ENCODE measurements at regions not wholly inside any gene's neighbourhood (a gene's known extent, or its start where the extent isn't known, plus 50 kb on each side); places are given as distances from the start of the nearest gene placed in this dataset.

DNA sequence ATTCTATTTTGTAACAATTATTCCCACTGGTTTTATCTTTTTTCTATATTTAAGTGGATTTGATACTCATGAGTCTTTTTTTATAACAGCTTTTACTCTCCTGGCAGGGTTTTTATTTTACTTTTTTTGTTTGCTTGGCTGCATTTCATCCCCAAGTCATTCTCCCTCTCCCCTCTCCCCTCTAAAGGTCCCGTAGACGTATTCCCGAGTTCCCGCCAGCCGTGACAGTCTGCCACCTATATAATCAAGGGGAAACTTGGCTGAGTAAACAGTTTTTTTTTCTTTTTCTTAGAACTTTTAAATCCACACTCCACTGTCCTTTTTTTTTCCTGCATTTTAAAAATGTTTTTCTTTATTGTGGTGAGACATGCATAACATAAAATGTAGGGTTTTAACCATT lies 433.1 kb upstream of the HS6ST1 start:
- no peak for DNase-seq (ENCODE audit: low spot score)

DNA sequence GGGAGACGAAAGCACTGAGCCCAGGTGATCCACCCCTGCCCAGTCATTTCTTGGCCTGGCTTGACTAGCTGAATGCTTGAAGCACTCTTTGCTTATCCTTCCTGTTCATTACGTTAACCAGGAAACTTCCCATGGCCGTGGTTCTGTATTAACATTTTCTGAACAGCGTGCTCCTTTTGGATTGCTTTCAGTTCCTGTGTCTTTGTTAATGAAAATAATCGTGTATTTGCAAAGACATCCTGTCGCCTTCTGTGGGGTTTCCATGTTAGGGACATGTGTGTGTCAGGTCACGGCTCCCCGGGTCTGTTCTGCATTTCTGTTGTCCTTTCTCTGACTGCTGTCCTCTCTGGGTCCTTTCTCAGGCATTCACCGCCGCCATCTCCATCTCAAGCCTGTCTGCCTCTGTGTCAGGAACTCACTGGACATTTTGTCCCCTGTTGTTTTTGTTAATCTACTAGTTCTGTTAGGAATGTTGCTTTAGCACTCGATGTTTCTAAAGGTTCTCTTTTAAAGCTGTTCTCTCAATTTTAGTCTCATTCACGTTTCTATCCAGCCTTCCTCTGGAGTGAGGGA lies 434.1 kb upstream of the HS6ST1 start:
- DNase-seq (ENCODE audit: low spot score) = no peak

DNA sequence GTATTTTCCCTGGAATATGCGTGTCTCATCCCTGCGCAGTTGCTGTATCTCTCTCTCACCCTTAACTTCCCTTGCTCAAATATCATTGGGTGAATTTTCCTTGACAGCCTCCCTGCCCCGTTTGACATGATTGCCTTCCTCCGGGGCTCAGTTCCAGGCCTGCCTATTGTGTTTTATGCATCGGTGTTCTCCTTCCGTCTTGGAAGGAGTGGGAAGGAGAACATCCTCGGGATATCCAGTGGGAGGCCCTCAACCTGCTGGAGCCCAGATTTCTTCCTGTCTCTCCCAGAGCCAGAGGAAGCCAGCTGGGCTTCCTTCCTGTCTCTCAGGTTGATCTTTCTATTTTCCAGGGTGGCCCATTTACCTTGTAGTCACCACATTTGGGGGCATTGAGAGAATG lies 434.7 kb upstream of the HS6ST1 start:
- no peak for DNase-seq (ENCODE audit: low spot score)

DNA sequence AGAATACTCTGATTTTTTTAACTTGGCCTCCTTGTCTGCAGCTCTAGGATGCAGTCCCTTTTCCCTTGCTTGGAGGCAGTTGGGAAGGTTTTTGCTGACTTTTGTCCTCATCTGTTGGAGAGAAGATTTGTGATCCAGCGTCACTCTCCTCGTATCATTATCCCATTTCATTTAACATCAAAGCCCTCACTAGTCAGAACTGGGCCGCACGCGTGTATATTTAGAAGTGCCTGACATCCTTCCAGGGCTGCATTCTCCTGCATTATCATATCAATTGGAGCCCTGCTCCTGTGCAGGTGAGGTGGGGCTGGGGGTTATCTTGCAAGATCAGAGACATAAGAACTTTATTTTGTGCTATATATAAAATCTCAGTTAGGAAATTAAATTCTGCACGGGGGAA lies 435.1 kb upstream of the HS6ST1 start:
- DNase-seq (ENCODE audit: low spot score) = no peak

DNA sequence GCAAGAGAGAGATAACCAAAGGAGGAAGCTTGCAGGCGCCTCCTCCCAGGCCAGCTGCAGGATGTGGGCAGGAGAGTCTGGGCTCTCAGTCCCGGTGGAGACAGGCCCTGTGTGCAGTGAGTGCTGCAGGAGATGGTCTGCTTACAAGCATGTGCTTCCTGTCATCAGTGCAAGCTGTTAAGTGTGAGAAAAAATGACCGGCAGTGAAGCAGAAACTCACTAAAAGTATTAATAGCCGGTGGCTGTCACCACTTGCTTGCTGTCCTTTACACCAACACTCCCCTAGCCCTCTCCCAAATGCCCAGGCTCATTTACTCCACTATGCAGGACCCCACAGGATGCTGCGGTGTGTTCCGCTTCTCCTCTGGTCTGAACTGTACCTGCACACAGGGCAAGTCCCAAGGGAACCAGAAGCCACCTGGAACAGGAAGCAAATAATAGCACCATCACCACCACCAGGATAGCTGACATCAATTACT lies 435.6 kb upstream of the HS6ST1 start:
- DNase-seq (ENCODE audit: low spot score) = no peak

DNA sequence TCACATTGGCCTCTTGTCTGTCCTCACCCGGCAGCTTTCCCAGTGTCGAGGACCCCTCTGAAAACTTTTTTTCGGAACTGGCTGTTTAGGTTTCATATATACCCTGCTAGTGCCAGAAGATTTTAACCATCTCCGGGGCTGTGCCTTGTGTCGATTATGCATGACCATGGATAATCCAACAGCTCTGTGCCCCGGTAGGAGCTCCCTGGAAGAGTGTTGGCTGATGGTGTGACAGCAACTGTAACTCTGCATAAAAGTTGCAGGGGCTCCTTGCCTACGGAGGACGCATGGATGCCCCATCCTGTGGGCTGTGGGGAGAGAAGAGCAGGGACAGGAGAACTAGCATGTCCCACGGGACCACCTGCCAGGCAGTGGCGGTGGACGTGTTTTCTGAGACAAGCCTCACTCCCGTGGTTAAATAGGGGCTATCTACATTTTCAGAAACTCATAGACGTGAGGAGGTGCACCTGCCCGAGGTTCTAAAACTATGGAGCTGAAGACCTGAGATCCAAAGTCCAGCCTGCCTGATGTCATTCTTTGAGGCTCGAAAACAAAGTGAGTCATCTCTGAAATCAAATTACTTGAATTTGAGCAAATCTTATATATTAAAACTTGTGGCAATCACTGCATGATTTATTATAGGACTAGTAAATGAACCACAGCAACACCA lies 437.2 kb upstream of the HS6ST1 start:
- DNase-seq (ENCODE audit: low spot score) = no peak

DNA sequence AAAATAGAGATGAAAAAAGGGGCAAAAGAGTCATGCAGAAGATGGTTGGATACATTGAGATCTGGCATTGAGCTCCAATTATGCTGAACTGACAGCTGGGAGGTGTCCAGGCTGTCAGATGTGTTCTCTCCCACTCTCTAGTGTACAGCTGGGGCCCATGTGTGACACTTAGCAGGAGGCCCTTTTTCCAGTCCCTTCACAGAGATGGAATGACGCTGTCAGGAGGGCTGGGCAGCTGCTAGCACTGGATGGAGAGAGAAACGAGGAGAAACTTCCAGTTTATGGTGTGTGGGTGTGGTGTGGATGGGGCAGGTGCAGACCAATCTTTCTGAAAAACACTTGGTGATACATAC lies 437.7 kb upstream of the HS6ST1 start:
- no peak for DNase-seq (ENCODE audit: low spot score)

DNA sequence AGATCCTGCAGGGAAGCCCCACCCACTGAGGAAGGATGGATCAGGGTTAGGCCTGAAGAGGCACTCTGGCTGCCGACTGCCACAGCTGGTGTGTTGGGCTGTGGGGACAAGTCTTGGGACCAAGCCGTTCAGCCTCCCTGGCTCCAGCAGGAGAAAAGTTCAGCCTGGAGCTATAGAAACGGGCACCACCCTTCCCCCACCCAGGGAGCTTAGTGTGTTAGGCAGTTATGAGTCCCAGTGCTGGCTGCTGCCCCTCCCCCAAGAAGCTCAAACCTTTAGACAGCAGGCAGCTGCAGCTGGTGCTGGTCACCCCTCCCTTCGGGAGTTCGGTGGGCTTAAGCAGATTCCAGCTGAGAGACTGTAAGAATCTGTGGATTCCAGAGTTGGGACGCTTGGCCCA lies 447.1 kb upstream of the HS6ST1 start:
- no peak for DNase-seq (ENCODE audit: low spot score)

DNA sequence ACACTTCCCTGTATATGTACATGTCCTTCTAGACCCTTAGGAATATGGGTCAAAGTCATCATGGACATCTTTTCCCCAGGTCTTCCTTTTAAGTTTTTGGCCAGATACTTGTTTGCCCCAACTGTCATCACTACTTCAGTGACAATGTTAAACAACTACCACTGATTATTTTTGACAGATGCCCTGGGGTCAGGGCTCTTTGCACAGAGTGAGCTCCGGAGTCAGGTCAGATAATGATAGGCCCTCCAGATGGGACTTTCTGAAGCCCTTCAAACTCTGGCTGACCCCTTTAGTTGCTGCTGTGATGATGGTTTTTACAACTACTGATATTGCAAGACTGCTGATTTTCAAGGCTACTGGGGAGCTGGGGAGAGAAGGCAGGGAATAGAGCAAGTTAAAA lies 449.4 kb upstream of the HS6ST1 start:
- no peak for DNase-seq (ENCODE audit: low spot score)

DNA sequence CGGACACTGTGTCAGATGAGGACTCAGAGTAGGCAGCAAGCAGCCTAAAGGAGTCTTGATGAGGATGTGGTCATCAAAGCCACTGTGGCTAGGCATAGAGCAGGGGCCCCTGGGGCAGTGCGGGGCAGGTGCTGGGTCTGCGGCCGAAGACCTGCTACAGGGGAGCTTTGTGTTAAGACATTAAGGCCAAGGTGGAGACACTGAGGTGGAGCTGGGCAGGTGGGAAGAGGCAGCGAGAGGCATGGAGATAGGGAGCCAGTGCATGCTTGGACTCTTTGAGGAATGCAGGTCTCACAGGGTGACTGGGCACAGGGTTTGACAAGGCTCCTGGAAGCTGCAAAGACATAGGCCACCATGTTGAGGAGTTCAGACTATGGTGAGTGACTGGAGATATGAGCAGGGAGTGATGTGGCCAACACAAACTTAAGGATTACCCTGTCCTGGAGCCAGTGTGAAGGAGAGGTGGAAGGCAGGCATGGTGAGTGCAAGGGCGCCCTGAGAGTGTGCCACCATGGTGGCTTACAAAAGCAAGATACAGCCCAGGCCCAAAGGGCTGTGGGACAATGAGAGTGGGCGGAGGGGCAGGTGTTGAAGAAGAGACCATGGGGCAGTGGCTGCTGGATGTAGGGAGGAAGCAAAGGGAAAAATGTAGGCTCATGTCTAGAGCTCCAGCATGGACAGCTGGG lies 450.9 kb upstream of the HS6ST1 start:
- no peak for DNase-seq (ENCODE audit: low spot score)

DNA sequence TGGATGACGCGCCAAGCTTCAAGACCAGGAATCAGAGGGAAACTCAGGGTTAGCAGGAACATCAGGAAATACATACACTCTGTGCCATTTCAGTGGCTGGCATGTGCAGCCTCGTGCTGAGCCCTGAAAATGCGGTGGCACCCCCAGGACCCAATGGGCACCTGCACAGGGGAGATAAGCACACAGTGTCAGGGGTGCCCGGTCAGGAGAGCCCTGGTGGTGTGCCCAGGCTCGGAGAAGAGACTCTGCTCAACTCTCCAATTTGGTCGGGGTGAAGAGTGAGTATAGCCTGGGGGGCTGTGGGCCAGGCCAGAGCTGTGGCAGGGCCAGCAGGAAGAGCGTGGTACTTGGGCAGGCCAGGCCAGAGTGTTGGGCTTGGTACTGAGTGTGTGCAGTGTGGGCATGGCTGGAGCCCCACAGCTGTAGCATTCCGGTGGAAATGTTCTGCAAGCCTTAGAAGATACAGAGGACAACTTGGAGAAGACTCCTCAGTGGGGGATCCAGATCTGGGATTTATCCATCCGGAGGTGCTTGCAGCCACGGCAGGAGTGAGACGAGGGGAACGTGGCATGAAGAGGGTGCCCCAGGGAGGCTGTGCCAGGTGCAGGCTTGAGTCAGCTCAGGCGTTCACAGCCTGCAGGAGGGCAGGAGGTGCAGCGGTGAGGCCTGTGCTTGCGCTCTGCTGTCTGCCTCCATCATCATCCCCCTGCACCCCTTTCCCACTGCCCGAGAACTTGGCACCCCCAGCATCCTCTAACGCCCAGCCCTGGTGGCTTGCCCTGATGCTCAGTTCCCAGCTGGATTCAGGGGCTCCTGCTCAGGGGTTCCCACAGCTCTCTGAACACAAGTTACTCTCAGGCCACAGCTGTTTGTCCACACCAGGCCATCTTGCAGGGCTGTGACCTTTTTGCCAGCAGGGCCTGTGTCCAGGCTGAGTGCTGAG lies 451.7 kb upstream of the HS6ST1 start:
- no peak for DNase-seq (ENCODE audit: low spot score)

DNA sequence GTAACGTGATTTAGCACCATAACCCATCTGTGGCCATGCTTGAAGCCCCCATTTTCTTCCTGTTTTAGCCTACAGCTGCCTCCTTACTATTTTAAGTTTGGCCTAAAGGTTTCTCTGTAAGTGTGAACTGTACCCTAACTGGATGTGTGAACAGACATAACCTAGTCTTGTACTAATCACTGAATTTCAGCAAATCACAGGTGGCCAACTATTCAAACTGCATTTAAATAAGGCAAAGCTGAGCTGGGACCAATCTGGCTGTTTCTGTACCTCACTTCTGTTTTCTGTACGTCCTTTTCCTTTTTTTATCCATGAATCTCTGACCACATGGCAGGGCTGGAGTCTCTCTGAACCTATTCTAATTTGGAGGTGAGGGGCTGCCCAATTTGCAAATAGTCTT lies 452.7 kb upstream of the HS6ST1 start:
- DNase-seq (ENCODE audit: low spot score) = no peak

DNA sequence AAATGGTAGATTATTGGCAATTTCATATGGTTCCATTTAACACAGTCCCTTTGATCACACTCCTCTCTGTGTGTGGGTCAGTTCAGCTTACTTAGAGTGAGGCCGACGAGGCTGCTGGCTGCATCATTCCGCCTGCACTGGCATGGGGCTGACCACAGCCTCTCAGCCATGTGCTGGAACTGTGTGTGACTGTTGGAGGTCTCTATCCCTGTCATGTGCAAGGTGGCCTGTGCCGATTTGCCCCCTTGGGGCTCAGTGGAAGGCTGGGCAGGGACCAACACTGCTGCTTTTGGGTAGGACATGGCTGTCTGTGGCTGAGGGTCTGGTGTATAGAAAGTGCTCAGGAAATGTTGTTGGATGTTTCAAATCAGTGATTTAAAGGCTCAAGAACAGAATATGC lies 454.0 kb upstream of the HS6ST1 start:
- DNase-seq (ENCODE audit: low spot score) = no peak

DNA sequence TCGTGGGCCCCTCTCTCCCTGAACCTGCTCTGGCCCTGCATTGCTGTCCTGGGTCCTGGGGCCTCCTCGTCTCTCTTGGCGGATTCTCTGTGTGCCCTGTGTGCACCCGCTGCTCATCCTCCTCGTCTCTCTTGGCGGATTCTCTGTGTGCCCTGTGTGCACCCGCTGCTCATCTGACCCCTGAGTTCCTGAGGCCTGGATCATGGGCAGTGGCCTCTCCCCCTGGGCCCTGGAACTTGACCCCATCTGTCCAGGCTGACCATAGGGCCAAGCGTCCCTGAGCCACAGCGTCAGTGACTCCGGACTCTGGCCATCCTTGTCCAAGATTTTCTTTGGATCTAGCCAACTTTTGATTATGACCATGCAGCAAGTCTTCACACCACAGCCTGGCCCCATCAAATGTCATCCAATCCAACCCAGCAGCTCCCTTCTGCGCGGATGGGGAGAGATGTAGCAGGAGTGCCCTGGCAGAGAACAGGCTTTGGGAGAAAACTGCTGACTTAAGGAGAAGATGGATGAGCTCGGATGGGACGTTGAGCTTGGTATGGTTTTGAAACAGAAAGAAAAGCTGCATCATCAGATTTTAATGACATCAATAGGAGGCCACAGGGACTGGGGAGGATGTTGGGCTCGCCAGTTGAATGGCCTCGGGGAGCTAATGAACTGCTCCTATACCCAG lies 455.1 kb upstream of the HS6ST1 start:
- DNase-seq (ENCODE audit: low spot score) = no peak

DNA sequence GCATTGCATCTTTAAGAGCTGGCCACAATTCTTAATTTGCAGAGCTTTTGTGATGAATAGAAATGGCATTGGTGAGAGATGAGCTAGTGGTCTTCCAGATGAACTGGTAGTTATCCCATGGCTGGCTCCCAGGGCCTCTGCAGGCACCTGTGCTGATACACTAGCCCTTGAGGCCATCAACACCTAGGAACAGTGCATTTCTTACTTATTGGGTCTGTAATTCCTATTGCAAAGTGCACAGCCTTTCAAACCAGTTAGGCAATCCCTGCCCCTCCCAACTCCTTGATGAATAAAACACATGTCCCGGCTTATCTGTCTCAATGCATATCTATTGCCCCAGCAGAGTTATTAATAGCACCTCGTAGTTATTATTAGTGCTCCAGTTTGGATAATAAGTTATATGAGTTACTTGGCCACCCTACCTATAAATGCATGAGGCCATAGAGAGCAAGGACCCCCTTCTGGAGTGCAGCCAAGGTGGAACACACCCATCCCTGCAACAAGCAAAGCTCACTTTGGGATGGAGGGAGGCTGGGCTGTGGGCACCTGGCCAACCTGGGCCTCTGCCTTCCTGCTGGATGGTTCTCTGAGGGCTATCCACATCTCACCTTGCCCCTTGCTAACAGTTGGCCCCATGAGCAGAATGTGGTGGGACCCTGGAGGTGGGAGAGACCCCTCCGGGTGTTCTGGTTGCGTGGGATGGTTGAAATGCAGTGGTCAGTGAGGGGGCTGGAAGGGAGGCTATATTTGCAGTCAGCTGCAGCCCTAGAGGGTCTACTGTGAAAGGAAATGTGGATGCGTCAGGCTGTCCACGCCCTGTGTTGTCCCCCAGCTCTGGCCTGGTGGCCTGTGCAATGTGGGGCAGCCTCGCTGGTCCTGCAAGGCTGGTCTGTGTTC lies 455.9 kb upstream of the HS6ST1 start:
- no peak for DNase-seq (ENCODE audit: low spot score)

DNA sequence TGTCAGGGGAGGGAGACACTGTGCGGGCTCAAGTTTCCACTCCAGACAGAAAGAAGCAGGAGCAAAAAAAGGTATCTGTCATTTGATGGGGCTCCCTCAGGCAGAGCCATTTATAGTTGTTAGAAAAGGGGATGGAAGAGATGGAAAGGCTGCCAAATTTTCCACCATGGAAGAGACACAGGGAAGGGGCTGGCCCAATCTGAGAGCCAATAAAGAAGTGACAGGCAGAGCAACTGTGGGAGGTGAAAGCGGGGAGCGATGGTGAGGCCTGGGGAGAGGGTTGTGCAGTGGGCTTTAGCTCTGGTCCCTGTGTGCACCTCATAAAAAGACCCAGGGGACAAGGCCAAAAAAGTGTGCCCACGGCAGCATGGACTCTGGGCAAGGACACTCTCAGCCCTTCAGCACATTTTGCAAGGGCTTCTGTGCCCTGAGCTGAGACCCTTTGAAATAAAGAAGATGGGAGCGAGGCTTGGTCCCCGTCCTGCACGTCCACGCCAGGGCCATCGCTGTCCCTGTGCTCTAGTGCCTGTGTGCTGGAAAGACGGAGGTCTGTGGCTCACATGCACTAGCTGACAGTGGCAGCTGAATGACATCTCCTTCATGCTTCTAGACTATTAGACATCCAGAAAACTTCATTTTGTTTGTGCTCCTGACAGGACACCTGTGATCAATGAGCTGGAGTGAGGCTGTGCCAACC lies 456.7 kb upstream of the HS6ST1 start:
- DNase-seq (ENCODE audit: low spot score) = no peak

DNA sequence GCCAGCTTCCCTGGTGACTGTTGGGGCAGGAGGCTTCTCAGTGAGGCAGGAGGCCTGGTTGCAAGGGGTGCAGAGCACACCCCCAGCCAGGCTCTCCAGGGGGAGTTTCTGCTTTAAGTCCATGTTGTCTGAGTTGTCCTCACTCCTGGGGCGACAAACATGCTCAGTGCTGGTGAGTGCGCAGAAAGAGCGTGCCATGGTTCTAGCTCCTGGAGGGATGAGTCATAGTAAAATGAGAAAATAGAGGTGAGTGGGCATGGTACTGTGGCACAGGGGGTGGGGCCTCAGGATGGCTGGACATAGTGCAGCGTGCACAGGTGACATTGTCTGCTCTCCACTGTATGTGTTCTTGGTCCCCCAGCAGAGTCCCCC lies 457.2 kb upstream of the HS6ST1 start:
- no peak for DNase-seq (ENCODE audit: low spot score)

DNA sequence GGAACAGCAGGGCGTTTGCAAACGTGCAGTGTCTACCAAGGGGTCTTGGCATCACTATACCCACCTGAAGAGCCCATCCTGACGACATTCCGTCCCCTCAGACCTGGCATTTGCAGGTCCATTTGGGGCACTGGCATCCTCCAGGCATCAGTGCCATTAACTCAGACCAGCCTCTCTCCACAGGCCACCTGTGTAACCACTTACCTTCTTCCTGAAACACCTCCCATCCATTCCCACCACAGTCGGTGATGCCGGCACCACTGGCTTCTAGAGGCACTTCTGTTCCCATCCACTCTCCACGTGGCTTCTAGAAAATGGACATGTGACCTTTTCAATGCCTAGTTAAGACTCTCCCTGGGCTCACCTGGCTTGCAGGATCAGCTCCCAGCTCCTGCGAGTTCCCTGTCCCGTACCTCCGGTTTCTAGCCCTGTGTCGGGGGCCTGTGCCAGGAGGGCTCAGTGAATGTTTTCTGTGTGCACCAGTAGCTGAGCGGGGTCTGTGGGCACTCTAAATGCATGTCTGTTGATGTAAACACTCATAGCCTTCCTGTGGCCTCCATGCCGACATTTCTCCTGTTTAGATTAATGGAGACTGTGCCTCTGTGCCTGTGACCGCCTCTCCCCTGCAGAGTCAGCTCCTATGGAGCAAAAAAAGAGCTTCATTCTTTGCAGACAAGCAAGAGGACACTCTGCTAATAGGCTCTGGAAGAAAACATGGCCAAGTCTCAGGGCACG lies 458.0 kb upstream of the HS6ST1 start:
- DNase-seq (ENCODE audit: low spot score) = no peak

DNA sequence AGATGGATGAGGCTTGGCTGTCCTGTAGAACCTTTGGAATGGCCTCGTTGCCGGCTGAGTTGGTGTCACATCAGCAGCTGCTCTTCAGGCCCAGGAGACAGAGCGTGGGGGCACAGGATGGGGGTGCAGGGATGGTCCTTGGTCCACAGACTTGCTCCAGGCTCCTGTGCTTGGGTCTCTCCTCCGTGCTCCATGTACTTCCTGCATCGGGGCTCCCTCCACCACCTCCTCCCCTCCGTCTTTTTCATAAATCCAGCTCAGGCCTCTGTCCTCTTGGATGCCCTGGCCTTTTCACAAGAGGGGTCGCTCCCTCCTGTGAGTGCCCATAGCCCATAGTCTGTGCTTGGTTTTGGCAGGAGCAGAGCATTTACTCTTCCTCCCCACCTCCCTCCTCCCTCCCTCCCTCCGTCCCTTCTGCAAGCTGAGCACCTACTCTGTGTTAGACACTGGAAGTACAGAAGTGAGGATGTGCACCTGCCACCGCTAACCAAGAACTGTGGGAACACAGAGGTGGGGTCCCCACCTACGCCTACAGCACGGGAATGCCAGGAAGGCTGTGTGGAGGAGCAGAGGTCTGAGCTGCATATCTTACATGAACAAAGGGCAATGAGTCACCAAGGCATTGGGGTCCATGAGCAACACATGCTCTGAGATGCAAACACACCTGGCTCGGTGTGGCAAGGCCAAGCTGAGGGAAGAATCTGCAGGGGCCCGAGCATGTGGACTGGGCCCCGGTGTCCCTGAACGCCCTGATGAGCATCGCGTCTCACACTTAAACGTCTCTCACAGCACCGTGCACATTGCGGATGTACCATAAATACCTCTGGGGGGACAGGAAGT lies 458.7 kb upstream of the HS6ST1 start:
- DNase-seq (ENCODE audit: low spot score) = no peak
